Sigmoid colon (tissue), 6 donors: ENCODE measurements at regions not wholly inside any gene's neighbourhood (a gene's known extent, or its start where the extent isn't known, plus 50 kb on each side); places are given as distances from the start of the nearest gene placed in this dataset.
"Not testable (repeated sequence)": the region's sequence is repeated elsewhere in the genome, so short reads cannot be mapped to it uniquely, and the experiment has no call there.

Experiments used
- DNase-seq: peaks from one replicate; pipeline ENCODE4 v3.0.0-alpha.2; 2019
- H3K27ac ChIP-seq, 4 donors: fragments of 200-600 bp; sonication (generic); one replicate each; pipeline ENCODE4 v1.5.1; 2016 to 2019; ENCODE audit warnings: mild to moderate bottlenecking in 1 of 4
- H3K27me3 ChIP-seq, 3 donors: fragments of 200-600 bp; sonication (generic); one replicate each; pipeline ENCODE4 v1.5.1; 2019; ENCODE audit warnings: mild to moderate bottlenecking in 1 of 3
- H3K36me3 ChIP-seq, 4 donors: fragments of 200-600 bp; sonication (generic); one replicate each; pipeline ENCODE4 v1.5.1; 2016 to 2019
- H3K4me1 ChIP-seq, 4 donors: fragments of 200-600 bp; sonication (generic); one replicate each; pipeline ENCODE4 v1.5.1; 2017 to 2019
- H3K4me3 ChIP-seq, 4 donors: fragments of 200-600 bp; sonication (generic); one replicate each; pipeline ENCODE4 v1.5.1; 2017 to 2019; ENCODE audit warnings: mild to moderate bottlenecking in 2 of 4, moderate library complexity in 1 of 4
- H3K9me3 ChIP-seq, 4 donors: fragments of 200-600 bp in 3 of 4; sonication (generic) in 3 of 4; one replicate each; pipeline versions ENCODE4 v1.5.1 to v1.6.1; 2013 to 2019
- EP300 ChIP-seq, 4 donors: sonication (generic); formaldehyde crosslinking; IDR thresholded peaks; one replicate each; pipeline ENCODE4 v1.6.1; 2017; ENCODE audit warnings: antibody characterized with exemption in 4 of 4
- POLR2A ChIP-seq, 2 donors: fragments of 450-650 bp; IDR thresholded peaks; one replicate each; pipeline ENCODE4 v1.6.1; 2016; ENCODE audit warnings: antibody characterized with exemption in 2 of 2, mild to moderate bottlenecking in 2 of 2, moderate library complexity in 2 of 2
- POLR2AphosphoS5 ChIP-seq, 4 donors: sonication (generic); formaldehyde crosslinking; IDR thresholded peaks; one replicate each; pipeline ENCODE4 v1.6.1; 2017; ENCODE audit warnings: antibody characterized with exemption in 4 of 4
- WGBS, 2 donors: extraction: QIAGEN DNeasy Blood & Tissue Kit; methylation state at CpG; one replicate each; pipeline ENCODE4 v1.1.7; 2013; 5-methylcytosine and 5-hydroxymethylcytosine counted together
- intact Hi-C: fragments of 100-400 bp; cut with DNase I; formaldehyde crosslinking; loops from one replicate; pipeline ENCODE4 v1.15.1; 2023
- TF ChIP-seq, protein P1 (sequence below), 4 experiments: fragments of 450-650 bp in 3 of 4; fragments of 200-600 bp in 1 of 4; IDR thresholded peaks; one replicate each; pipeline ENCODE4 v1.5.1; 2016 to 2019; ENCODE audit warnings: antibody characterized with exemption in 4 of 4, mild to moderate bottlenecking in 3 of 4, moderate library complexity in 2 of 4
- donor health status: healthy with polysubstance abuse.
- donor health status: healthy.

DNA sequence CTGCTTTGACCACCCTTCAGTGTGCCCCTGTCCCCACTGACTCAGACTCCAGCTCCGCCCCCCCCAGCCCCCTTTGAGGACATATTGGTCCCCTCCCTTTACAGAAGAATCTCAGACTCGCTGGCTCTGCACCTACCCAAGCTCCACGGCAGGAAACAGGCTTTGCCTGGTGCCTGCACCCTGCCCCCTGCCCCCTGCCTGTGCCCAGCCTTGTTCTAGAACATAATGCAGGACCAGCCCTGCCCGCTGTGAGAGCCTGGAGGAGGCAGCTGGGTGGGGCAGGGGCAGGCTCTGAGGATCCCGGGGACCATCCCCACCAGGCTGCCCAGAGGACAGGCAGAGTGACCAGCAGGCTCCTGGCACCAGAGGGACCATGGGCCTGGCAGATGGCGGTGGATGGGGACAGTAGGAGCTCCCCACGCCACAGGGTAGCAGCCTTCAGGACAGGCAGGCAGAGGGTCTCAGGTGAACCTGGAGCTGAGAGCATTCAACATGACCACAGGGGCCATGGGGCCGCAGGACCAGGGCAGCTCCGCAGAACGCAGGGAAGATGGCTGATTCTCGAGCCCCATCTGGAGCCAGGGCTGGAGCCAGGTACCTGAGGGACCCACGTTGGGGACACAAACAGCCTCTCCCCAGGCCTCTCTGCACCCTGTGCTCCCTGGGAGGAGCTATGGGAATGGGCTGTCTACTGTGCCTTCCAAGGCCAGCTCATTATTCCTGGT lies 165.0 kb upstream of the FOXD4L5 start:
- H3K4me1 ChIP-seq, H3K27ac ChIP-seq, DNase-seq, H3K27me3 ChIP-seq, H3K9me3 ChIP-seq, intact Hi-C loops, H3K36me3 ChIP-seq, H3K4me3 ChIP-seq: not testable (repeated sequence)
- WGBS, 2 donors: 69 to 76% methylated on average over 12 of the region's 12 CpGs

DNA sequence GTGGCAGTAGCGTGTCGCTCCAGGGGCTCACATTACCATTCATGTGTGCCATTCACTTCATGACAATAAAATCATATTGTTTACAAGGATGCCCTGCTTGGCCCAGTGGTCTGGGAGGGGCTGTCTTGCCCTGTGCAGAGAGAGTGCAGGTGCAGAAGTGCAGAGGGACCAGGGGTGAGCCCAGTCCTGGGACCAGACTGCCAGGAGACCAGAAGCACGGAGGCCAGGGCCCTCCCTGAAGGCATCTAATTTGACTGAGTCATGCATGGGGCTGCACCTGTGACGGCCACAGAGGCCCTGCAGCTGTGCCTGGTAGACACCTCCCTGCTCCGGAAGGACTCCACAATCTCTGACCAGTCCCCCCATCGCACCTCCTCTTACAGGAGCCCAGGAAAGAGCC lies 164.4 kb upstream of the FOXD4L5 start:
- intact Hi-C loops: no loop called here

GRCh38 chr9:65447146-65447545 lies 162.1 kb upstream of the FOXD4L5 start:
- H3K4me3 ChIP-seq, intact Hi-C loops, H3K9me3 ChIP-seq, DNase-seq, H3K27ac ChIP-seq, H3K36me3 ChIP-seq, H3K4me1 ChIP-seq, H3K27me3 ChIP-seq: not testable (repeated sequence)
- WGBS, 2 donors: 68 to 70% methylated on average over 7 of the region's 7 CpGs

More for the DNA sequence above, 164.4 kb upstream of the FOXD4L5 start:
- no peaks in the 10 kb centered on the region for H3K27me3 ChIP-seq
- no peak for DNase-seq
- 74 to 77% methylated on average over 6 of the region's 6 CpGs for WGBS, 2 donors
- H3K4me1 ChIP-seq: no peaks in the 10 kb centered on the region
- TF ChIP-seq POLR2AphosphoS5 (IDR thresholded peaks at IDR 0.05) (no peak), POLR2A (IDR thresholded peaks at IDR 0.05) (no peak), EP300 (IDR thresholded peaks at IDR 0.05) (no peak)
- TF ChIP-seq, protein P1, sequence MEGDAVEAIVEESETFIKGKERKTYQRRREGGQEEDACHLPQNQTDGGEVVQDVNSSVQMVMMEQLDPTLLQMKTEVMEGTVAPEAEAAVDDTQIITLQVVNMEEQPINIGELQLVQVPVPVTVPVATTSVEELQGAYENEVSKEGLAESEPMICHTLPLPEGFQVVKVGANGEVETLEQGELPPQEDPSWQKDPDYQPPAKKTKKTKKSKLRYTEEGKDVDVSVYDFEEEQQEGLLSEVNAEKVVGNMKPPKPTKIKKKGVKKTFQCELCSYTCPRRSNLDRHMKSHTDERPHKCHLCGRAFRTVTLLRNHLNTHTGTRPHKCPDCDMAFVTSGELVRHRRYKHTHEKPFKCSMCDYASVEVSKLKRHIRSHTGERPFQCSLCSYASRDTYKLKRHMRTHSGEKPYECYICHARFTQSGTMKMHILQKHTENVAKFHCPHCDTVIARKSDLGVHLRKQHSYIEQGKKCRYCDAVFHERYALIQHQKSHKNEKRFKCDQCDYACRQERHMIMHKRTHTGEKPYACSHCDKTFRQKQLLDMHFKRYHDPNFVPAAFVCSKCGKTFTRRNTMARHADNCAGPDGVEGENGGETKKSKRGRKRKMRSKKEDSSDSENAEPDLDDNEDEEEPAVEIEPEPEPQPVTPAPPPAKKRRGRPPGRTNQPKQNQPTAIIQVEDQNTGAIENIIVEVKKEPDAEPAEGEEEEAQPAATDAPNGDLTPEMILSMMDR (IDR thresholded peaks at IDR 0.05): no peak
- no peak overlapping the region for H3K4me3 ChIP-seq
- H3K27ac ChIP-seq: no peak overlapping the region
- no peaks in the 10 kb centered on the region for H3K9me3 ChIP-seq
- no peaks in the 10 kb centered on the region for H3K36me3 ChIP-seq

DNA sequence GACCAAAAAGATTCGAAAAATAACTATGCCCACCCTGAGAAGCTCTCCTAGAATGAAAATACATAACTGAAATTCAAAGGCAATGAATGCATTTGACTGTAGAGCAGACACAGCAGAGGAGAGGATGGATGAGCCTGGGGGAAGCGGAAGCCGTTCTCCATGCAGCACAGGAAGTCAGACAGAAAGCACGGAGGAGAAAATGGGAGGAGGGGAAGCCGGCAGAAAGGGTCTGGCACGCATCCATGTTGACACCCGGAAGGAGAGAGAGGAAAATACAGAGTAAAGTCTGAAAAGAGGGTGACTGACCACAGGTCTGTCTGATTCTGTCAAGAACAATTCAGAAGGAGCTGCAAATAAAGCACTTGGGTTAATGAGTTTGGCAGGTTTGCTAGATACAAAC lies 161.0 kb upstream of the FOXD4L5 start:
- H3K4me3 ChIP-seq, H3K9me3 ChIP-seq, H3K27ac ChIP-seq, DNase-seq, H3K27me3 ChIP-seq, H3K36me3 ChIP-seq, intact Hi-C loops, H3K4me1 ChIP-seq: not testable (repeated sequence)
- WGBS, 2 donors: 83 to 88% methylated on average over 7 of the region's 7 CpGs

DNA sequence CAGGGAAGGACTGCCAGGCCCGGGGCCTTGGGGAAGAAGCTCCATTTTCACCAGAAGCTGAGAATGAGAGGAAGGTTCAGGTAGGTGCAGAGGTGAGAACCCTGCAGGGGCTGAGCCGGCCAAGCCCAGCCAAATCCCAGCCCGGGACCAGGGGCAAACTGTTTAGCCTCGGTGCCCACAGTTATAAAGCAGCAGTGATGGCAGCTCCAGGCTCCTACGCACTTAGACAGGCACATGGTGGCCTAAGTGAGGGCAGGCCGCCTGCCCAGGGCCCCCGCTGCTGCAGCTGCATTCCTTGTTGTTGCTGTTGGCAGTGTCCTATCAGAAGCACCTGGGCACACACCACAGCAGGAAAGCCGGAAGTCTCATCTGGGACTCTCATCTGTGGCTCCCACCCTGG lies 159.9 kb upstream of the FOXD4L5 start:
- intact Hi-C loops: no loop called here
- no peaks in the 10 kb centered on the region for H3K36me3 ChIP-seq
- no peaks in the 10 kb centered on the region for H3K9me3 ChIP-seq
- H3K4me1 ChIP-seq: no peaks in the 10 kb centered on the region
- WGBS, 2 donors: 78 to 83% methylated on average over 8 of the region's 8 CpGs
- TF ChIP-seq POLR2A (IDR thresholded peaks at IDR 0.05) (no peak), EP300 (IDR thresholded peaks at IDR 0.05) (no peak), POLR2AphosphoS5 (IDR thresholded peaks at IDR 0.05) (no peak)
- TF ChIP-seq, protein P1 (IDR thresholded peaks at IDR 0.05): no peak
- H3K27ac ChIP-seq: no peak overlapping the region
- no peak overlapping the region for H3K4me3 ChIP-seq
- no peaks in the 10 kb centered on the region for H3K27me3 ChIP-seq
- no peak for DNase-seq

- DNase-seq: not testable (repeated sequence)
Observed at GRCh38 chr9:65442116-65442515, 157.1 kb upstream of the FOXD4L5 start.

DNA sequence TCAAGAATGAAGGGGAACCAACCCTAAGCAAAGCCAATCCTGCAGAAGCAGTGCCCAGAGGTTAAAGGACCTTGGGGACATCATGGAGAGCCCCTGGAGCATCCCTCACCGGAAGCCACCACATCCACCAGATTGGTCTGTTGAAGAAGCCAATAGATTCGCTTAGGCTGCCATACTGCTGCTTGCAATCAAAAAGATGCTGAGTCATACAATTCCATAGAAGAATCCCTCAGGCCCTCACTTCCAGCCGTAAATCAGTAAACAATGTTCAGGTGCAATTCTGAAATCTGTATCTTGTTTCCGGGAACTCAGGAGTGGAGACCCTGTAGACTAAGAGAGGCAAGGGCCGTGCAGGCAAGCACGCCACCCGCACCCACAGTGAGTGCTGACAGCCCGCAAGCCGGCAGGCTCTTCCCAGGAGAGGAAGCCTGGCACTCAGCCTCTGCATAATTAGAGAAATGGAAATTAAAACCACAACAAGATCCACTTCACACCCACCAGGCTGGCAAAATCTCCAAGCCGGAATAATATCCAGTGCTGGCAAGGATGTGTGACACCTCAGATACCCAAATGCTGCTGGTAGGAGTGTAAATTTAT lies 156.4 kb upstream of the FOXD4L5 start:
- DNase-seq, H3K4me1 ChIP-seq, H3K27ac ChIP-seq, H3K4me3 ChIP-seq, H3K9me3 ChIP-seq, H3K27me3 ChIP-seq, H3K36me3 ChIP-seq, intact Hi-C loops: not testable (repeated sequence)
- WGBS, 2 donors: 91 to 92% methylated on average over 10 of the region's 10 CpGs

More at GRCh38 chr9:65442116-65442515, 157.1 kb upstream of the FOXD4L5 start:
- intact Hi-C loops, H3K36me3 ChIP-seq, H3K4me1 ChIP-seq, H3K9me3 ChIP-seq, H3K4me3 ChIP-seq, H3K27ac ChIP-seq, H3K27me3 ChIP-seq: not testable (repeated sequence)
- 92 to 94% methylated on average over 11 of the region's 12 CpGs for WGBS, 2 donors
